ENCODE measurements at regions not wholly inside any gene's neighbourhood (a gene's known extent, or its start where the extent isn't known, plus 50 kb on each side); places are given as distances from the start of the nearest gene placed in this dataset.

DNA sequence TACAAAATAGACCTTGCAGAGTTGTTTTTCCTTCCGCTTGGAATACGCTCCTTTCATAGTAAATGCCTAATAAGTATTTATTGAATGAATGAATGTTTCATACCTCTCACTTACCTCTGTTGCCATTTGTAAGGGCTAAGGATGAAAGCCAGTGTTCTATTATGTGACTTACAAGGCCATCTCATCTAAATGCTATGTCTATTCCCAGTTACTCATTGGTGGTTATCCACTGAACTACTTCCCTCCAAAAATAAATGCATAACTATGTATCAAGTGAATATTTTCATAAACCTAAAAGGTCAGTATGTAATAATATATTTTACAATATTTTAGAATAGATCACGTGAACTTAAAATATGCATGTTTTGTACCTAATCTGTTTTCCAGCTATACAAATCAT, 670.5 kb upstream of the RGMB start:
- DNase-seq: no peak
- Histone ChIP-seq H3K36me3 (replicated peaks; ENCODE audit: control insufficient read depth, insufficient read depth, low read length) (no peaks in the 10 kb centered on the region), H3K27me3 (ENCODE audit: control insufficient read depth, insufficient read depth, low read length) (no peaks in the 10 kb centered on the region), H3K4me3 (ENCODE audit: insufficient read depth, low read depth, low read length) (no peak overlapping the region)

DNA sequence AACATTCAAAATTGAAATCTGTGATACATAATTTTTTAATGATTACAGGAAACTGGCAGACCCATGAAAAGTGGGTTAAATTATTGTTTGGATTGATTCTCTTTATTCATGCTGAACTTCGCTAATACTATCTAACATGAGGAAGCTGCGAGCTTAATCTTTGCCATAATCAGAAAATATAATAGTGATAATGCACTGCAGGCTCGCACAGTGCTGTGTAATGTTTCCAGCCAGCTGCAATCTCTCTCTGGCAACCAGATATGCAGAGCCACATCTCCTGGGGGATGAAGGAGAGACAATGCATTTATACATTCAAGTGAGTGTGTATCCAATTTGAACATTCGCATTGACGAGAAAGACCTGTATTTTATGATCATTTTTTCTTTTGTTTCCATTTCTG, 669.7 kb upstream of the RGMB start:
- no peaks in the 10 kb centered on the region for H3K36me3 ChIP-seq (replicated peaks; ENCODE audit: control insufficient read depth, insufficient read depth, low read length)
- H3K4me3 ChIP-seq (ENCODE audit: insufficient read depth, low read depth, low read length): no peak overlapping the region
- no peak for DNase-seq
- H3K27me3 ChIP-seq (ENCODE audit: control insufficient read depth, insufficient read depth, low read length): no peaks in the 10 kb centered on the region

DNA sequence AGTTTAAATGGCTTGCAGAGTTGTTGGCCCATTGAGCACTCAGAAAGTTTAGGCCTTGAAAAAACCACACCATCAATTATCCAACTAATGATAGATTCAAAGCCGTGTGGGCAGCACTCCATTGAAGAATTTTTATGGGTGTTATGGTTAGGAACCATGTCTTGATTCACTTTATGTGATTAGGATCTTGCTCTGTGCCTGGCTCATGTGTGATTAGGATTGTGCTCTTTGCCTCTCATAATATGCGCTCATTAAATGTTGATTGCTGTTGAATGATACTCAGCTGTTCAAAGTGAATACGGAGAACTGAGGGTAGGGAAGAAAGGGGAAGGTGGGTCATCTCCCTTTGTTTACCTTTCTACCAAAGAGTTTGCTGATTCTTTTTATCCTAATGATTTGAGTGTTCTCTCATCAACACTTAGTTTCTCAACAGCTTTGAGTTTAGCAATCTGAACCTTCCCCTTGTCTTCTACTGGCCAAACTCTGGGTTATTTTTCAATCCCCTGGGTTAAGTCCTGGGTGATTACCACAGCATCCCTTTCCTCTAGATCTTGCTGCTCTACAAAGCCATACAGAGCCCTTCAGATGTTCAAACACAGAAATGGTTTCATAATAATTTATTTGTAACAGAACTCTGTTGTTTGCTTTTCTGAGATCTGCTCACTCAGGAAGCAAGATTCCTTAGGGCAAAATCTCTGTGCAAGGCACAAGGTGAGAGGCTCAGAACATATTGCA, 668.8 kb upstream of the RGMB start:
- Histone ChIP-seq H3K27me3 (ENCODE audit: control insufficient read depth, insufficient read depth, low read length) (no peaks in the 10 kb centered on the region), H3K4me3 (ENCODE audit: insufficient read depth, low read depth, low read length) (no peak overlapping the region), H3K36me3 (replicated peaks; ENCODE audit: control insufficient read depth, insufficient read depth, low read length) (no peaks in the 10 kb centered on the region)
- no peak for DNase-seq

DNA sequence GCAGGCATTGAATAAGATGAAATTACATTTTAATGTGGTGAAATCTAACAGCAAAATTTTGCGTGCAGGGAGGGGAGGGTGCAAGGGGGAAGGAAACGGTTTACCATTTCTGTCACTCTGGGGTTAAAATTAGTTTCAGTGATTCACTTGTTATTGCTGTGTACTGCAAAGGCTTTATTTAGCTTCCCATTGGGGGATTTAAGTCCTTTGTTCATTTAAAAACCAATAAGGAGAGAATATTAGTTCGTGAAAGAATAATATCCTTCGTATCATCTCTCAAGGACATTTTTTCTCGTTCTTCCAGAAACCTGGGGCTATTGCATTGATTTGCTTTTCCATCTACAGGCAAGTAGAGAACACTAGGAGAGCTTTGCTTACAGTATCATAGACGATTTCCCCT, 667.8 kb upstream of the RGMB start:
- H3K36me3 ChIP-seq (replicated peaks; ENCODE audit: control insufficient read depth, insufficient read depth, low read length): no peaks in the 10 kb centered on the region
- DNase-seq: no peak
- no peaks in the 10 kb centered on the region for H3K27me3 ChIP-seq (ENCODE audit: control insufficient read depth, insufficient read depth, low read length)
- no peak overlapping the region for H3K4me3 ChIP-seq (ENCODE audit: insufficient read depth, low read depth, low read length)

DNA sequence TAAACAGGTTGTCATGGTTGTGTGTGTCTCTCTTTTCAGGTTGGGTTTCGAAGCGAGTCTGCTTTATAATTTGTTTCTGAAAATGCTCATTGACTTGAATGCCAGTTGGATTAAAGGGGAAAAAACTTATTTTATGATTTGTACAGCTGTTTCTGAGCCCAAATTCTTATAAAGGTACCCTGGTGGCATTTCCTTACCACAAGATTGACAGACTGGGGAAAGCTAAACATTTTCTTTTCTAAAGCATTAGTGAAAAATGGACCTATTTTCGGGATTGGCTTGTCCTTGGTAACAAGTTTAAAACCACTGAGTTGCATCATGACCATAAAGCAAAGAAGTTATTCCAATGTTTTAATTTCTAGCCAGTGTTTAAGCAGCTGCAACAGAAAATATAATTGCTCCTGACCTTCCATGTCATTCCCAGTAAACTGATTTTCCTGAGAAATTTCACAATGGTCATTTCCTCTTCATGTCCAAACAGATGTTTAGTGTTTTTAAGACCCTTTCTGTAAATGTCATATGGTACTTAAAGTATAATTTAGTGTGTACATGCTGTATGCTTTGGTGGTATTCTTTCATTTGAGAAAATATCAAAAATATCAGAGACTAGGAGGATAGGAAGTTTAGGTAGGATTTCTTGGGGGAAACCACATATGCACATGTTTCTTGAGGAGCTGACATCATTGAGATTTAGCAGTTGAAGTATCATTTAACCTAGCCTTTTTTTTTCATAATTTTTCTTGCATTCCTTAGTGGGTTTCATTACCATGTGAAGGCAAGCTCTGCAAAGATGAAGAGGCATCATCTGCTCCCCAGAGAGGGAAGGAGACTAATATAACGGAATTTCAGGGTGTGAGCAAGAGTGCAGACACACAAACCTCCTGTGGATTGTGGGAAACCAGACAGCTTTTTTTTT, 667.1 kb upstream of the RGMB start:
- no peak overlapping the region for H3K4me3 ChIP-seq (ENCODE audit: insufficient read depth, low read depth, low read length)
- H3K27me3 ChIP-seq (ENCODE audit: control insufficient read depth, insufficient read depth, low read length): no peaks in the 10 kb centered on the region
- H3K36me3 ChIP-seq (replicated peaks; ENCODE audit: control insufficient read depth, insufficient read depth, low read length): no peaks in the 10 kb centered on the region
- DNase-seq: no peak

DNA sequence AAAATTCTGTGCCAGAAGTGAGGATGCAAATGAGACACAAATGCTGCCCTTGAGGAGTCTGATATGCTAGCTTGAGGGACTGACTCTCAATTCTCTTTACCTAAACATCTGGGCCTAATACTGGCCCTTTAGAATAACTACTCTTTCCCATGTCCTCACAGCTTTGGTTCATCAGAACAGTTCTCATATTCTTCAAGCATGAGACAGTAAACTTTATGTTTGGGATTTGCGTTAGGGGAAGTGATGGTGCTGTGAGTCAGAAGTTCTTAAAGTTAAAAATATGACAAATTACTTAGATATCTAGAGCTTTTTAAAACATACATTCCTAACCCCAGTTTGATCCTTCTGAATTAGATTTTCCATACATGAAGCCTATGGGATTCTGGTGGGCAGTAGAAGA, 665.0 kb upstream of the RGMB start:
- H3K4me3 ChIP-seq (ENCODE audit: insufficient read depth, low read depth, low read length): no peak overlapping the region
- no peak for DNase-seq
- no peaks in the 10 kb centered on the region for H3K27me3 ChIP-seq (ENCODE audit: control insufficient read depth, insufficient read depth, low read length)
- H3K36me3 ChIP-seq (replicated peaks; ENCODE audit: control insufficient read depth, insufficient read depth, low read length): no peaks in the 10 kb centered on the region

DNA sequence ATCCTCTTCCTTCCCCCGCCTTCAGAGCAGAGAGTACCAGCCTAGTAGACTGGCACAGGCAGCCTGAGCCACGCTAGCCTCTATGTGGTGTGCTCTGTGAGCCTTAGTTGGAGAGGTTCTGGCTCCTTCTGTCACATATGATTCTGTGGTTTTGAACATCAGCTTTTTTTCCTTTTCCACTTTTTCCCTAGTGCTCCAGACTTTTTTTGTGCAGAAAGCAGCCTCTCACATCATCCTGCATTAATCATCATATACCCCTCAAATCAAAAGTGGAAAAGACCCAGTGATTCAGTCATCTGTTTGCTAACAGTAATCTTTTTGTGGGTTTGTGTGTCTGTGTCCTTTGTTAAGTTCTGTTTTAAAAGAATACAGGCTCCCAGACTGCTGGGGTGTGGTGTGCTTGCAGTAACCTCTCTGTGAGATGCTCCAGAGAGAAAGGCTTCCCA, 663.9 kb upstream of the RGMB start:
- Histone ChIP-seq H3K4me3 (ENCODE audit: insufficient read depth, low read depth, low read length) (no peak overlapping the region), H3K27me3 (ENCODE audit: control insufficient read depth, insufficient read depth, low read length) (no peaks in the 10 kb centered on the region), H3K36me3 (replicated peaks; ENCODE audit: control insufficient read depth, insufficient read depth, low read length) (no peaks in the 10 kb centered on the region)
- no peak for DNase-seq

DNA sequence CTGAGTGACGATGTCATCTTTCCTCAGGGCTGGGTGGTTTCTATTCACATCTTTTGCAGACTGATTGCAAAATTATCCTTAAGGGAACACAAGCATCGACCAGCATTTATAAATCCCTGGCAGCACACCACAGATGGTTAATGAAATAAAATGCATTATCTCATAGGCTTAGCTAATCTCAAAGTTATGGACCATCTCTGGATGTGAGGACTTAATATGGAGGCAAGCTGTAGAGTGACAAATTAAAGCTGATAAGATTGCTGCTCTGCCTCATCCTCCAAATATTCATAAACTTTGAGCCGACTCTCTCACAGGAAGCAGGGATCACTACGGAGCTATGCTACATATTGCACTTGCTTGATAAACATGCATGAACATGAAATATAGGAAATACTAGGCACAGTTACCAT, 663.2 kb upstream of the RGMB start:
- DNase-seq: no peak
- no peaks in the 10 kb centered on the region for H3K36me3 ChIP-seq (replicated peaks; ENCODE audit: control insufficient read depth, insufficient read depth, low read length)
- no peak overlapping the region for H3K4me3 ChIP-seq (ENCODE audit: insufficient read depth, low read depth, low read length)
- H3K27me3 ChIP-seq (ENCODE audit: control insufficient read depth, insufficient read depth, low read length): no peaks in the 10 kb centered on the region

DNA sequence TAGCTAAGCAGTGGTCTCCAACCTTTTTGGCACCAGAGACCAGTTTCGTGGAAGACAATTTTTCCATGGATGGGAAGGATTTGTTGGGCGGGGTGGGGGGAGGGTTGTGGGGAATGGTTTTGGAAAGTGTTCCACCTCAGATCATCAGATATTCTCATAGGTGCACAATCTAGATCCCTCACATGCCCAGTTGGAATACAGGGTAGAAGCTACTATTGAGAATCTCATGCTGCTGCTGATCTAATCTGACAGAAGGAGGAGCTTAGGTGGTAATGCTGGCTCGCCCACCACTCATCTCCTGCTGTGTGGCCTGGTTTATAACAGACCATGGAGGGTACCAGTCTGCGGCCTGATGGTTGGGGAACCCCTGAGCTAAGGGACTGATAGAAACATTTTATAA, 662.7 kb upstream of the RGMB start:
- no peak overlapping the region for H3K4me3 ChIP-seq (ENCODE audit: insufficient read depth, low read depth, low read length)
- H3K27me3 ChIP-seq (ENCODE audit: control insufficient read depth, insufficient read depth, low read length): no peaks in the 10 kb centered on the region
- no peak for DNase-seq
- H3K36me3 ChIP-seq (replicated peaks; ENCODE audit: control insufficient read depth, insufficient read depth, low read length): no peaks in the 10 kb centered on the region

DNA sequence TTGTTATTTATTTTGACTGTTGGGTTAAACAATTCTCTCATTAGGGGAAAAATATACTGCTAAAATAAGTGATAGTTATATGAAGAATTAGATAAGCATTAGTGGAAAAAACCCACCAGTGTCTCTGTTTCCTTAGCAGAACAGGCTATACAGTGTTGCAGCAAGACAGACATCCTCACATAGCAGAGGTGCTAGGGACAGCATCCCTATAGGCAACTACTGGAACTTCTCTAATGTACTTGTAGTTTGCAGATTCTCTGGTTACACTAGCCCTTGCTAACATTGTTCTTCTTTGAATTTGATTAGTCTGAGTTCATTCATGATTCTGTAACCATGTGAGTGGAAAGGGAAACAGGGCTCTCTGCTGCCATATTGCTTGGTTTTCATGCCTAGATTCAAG, 661.8 kb upstream of the RGMB start:
- H3K36me3 ChIP-seq (replicated peaks; ENCODE audit: control insufficient read depth, insufficient read depth, low read length): no peaks in the 10 kb centered on the region
- H3K27me3 ChIP-seq (ENCODE audit: control insufficient read depth, insufficient read depth, low read length): no peaks in the 10 kb centered on the region
- H3K4me3 ChIP-seq (ENCODE audit: insufficient read depth, low read depth, low read length): no peak overlapping the region
- DNase-seq: no peak

DNA sequence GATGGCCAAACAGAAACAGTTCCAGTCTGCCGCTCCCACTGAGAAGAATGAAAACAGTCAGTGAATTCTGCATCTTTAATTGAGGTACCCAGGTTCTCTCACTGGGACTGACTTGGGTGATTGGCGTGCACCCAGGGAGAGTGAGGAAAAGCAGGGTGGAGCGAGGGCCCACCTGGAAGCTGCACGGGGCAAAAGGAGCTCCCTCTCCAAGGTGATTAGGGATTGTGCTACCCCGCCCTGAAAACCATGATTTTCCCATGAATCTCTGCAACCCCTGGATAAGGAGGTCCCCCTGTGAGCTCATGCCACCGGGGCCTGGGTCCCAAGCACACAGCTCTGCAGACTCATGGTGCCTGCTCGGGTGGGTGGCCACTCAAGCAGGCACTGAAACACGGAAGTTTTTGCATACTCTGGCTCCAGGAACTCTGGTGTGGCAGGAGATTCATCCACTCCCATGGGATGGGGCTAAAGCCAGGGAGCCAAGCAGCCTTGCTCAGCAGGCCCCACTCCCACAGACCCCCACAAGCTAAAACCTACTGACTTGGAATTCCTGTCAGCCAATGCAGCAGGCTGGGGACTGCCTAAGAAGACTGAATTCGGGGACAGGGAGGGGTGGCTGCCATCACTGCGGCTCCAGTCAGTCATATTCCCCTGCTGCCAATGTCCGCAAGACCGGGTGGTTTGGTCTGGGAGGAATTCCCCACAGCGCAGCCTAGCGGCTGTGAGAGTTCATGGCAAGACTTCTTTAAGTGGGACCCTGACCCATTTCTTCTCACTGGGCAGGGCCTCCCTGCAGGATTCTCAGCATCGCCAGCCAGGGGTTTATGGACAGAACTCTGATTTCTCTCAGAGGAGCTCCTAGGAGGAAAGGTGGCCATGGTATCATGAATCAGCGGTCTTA, 652.2 kb upstream of the RGMB start:
- peak; percentile 9 for DNase-seq

DNA sequence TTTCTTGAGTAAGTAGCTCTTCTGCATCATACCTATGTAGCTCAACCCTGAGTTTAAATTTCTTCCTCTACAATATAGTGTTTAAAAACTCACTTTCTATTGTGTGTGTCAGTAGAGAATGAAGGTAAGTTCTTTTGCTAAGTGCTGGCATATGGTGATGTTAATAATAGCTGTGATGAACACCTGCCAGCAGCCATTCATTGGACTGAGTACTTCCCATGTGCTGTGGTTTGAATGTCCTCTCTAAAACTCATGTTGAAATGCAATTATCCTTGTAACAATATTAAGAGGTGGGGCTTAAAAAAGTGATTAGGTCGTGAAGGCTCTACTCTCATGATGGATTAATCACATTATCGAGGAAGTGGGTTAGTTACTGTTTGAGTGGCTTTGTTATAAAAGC, 645.2 kb upstream of the RGMB start:
- no peaks in the 10 kb centered on the region for H3K36me3 ChIP-seq (replicated peaks; ENCODE audit: control insufficient read depth, insufficient read depth, low read length)
- H3K27me3 ChIP-seq (ENCODE audit: control insufficient read depth, insufficient read depth, low read length): no peaks in the 10 kb centered on the region
- H3K4me3 ChIP-seq (ENCODE audit: insufficient read depth, low read depth, low read length): no peak overlapping the region
- no peak for DNase-seq

More for the DNA sequence above, 652.2 kb upstream of the RGMB start:
- Histone ChIP-seq H3K27me3 (ENCODE audit: control insufficient read depth, insufficient read depth, low read length) (no peaks in the 10 kb centered on the region), H3K4me3 (ENCODE audit: insufficient read depth, low read depth, low read length) (no peak overlapping the region), H3K36me3 (replicated peaks; ENCODE audit: control insufficient read depth, insufficient read depth, low read length) (no peaks in the 10 kb centered on the region)

DNA sequence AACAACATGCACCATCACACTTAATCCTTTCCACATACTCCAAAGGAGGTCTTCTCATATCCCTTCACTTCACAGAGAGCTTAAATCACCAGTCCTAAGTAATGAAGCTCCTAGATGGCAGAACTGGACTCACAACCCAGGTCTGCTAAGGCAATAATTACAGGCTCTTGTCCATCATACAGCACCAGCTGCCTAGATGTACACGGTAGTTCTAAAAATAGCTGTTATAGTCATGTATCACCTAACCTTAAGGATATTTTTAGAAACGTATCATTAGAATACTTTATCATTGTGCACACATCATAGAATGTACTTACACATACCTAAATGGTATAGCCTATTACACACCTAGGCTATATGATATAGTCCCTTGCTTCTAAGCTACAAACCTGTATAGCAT, 644.6 kb upstream of the RGMB start:
- no peaks in the 10 kb centered on the region for H3K27me3 ChIP-seq (ENCODE audit: control insufficient read depth, insufficient read depth, low read length)
- no peak overlapping the region for H3K4me3 ChIP-seq (ENCODE audit: insufficient read depth, low read depth, low read length)
- H3K36me3 ChIP-seq (replicated peaks; ENCODE audit: control insufficient read depth, insufficient read depth, low read length): no peaks in the 10 kb centered on the region
- DNase-seq: no peak

DNA sequence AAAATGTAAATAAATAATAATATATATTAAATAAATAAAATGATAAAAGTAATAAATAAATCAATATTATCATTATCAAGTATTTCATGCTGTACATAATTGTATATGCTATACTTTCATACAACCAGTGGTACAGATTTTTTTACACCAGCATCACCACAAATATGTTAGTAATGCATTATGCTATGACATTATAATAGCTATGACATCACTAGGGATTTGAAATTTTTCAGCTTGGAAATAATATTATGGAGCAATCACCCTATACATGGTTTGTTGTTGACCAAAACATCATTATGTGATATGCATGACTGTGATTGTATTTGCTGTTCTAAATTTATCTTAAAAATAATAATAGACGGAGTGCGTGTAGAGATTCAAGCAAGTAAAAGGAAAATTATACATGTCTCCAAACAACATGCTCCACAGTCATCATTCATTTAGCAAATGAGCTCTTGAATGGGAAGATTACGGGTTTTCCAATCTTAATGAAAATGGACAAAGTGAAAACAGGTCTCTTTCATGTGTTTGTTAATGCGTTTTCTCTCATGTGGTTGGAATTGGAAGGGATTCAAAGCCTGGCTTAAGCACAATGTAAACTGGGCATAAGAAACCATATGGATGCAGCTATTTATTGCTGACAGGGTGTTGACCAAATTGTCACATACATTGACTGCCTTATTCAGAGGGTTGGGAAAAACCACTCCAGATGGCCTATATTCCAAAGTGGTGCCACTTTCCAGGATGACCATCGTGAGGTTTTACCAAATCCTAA, 643.0 kb upstream of the RGMB start:
- DNase-seq: no peak
- no peak overlapping the region for H3K4me3 ChIP-seq (ENCODE audit: insufficient read depth, low read depth, low read length)
- H3K27me3 ChIP-seq (ENCODE audit: control insufficient read depth, insufficient read depth, low read length): no peaks in the 10 kb centered on the region
- no peaks in the 10 kb centered on the region for H3K36me3 ChIP-seq (replicated peaks; ENCODE audit: control insufficient read depth, insufficient read depth, low read length)

Data from H7 (cell line).